OCI-LY3 (cell line): ENCODE measurements at regions not wholly inside any gene's neighbourhood (a gene's known extent, or its start where the extent isn't known, plus 50 kb on each side); places are given as distances from the start of the nearest gene placed in this dataset.

Experiments used
- CTCF ChIP-seq: fragments of 200-600, 300-600 bp; sonication (generic); IDR thresholded peaks from 2 replicates; pipeline ENCODE4 v1.5.1; 2014; ENCODE audit warnings: antibody characterized with exemption, low read length, low read depth
- EZH2phosphoT487 ChIP-seq: fragments of 200-600 bp; shearing (Covaris generic); IDR thresholded peaks from 2 replicates; pipeline ENCODE4 v1.6.1; 2018; ENCODE audit warnings: antibody characterized with exemption, mixed run types, low read depth

DNA sequence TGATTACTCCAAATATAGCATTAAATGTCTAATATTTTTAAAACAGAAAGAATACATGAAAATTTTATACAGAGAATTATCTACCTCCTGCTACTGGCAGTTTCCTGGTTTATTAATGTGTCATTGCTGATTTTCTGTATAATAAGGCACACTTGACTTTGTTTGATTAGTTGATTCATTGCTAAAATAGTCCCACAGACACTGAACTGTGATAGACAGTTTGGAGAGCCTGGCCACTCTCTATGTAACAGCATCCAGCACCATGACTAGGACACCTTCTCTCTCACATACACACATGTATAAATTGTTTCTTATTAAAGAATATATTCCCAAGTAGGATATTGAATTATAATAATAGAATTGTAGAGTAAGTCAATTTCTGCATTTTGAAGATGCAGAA, 368.5 kb upstream of the SNX7 start:
- TF ChIP-seq CTCF = no peak
- TF ChIP-seq EZH2phosphoT487 = no peak
